ENCODE measurements at regions not wholly inside any gene's neighbourhood (a gene's known extent, or its start where the extent isn't known, plus 50 kb on each side); places are given as distances from the start of the nearest gene placed in this dataset.

DNA sequence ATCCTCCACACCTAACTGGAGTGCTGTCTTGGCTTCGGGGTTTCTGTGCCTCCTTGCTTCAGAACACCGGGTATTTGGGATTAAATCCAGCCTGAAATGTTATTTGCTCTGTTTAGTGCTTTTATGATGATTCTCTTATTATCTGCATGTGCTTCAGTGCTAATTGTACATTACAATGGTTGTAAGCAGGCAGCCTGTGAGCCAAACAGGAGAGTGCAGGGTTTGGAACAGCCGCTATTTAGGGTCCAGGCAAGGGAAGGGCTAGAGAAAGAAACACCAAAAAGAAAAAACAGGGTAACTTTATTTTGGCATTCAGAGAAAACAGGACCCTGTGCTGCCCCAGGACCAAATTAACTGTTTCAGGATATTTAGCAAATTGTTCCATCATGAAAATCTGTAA lies 72.7 kb downstream of the RCN1 start:
- no peak for TF ChIP-seq EZH2phosphoT487 (IDR thresholded peaks at IDR 0.05; ENCODE audit: borderline replicate concordance)
- Histone ChIP-seq H2AFZ (ENCODE audit: low read length) (no peak overlapping the region), H3K9me3 (ENCODE audit: insufficient read depth, low read depth, low read length) (no peaks in the 10 kb centered on the region), H3K79me2 (ENCODE audit: insufficient read depth, low read length) (no peaks in the 10 kb centered on the region), H3K9ac (ENCODE audit: low read depth, low read length, poor library complexity, severe bottlenecking) (no peak overlapping the region), H3K36me3 (ENCODE audit: insufficient read depth, low read length) (no peaks in the 10 kb centered on the region), H3K4me2 (ENCODE audit: low read depth, low read length, poor library complexity, severe bottlenecking) (no peak overlapping the region), H3F3A (ENCODE audit: low read depth) (no peaks in the 10 kb centered on the region), H3K27me3 (ENCODE audit: insufficient read depth, low read length, poor library complexity, severe bottlenecking) (no peaks in the 10 kb centered on the region), H3K9me2 (replicated peaks; ENCODE audit: low read depth, low read length) (no peaks in the 10 kb centered on the region), H3K4me1 (ENCODE audit: insufficient read depth, low read length, poor library complexity, severe bottlenecking) (no peaks in the 10 kb centered on the region), H4K20me1 (ENCODE audit: insufficient read depth, low read length, poor library complexity, severe bottlenecking) (no peaks in the 10 kb centered on the region), H3K4me3 (ENCODE audit: low read length, poor library complexity, severe bottlenecking) (no peak overlapping the region)

DNA sequence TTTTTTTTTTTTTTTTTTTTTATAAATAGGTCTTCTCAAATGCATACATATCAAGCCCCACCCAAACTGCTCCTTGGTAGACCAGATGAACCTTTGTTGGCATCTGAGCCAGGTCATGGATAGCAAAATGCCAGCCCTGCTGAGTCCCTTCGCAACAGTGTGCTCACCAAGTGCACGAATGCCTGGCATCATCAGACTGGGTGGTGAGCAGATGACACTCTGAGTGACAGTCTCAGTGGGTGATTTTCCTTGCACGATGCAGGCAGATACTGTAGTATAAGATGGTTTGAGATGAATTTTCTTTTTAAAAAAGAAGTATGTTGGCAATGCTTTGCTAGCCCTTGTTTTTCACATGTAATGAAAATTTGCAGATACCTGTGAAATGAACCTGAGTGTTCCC lies 74.0 kb downstream of the RCN1 start:
- Histone ChIP-seq H3K79me2 (ENCODE audit: insufficient read depth, low read length) (no peaks in the 10 kb centered on the region), H3K9ac (ENCODE audit: low read depth, low read length, poor library complexity, severe bottlenecking) (no peak overlapping the region), H2AFZ (ENCODE audit: low read length) (no peak overlapping the region), H3K9me3 (ENCODE audit: insufficient read depth, low read depth, low read length) (no peaks in the 10 kb centered on the region), H3F3A (ENCODE audit: low read depth) (no peaks in the 10 kb centered on the region), H3K36me3 (ENCODE audit: insufficient read depth, low read length) (no peaks in the 10 kb centered on the region), H3K4me3 (ENCODE audit: low read length, poor library complexity, severe bottlenecking) (no peak overlapping the region), H3K4me2 (ENCODE audit: low read depth, low read length, poor library complexity, severe bottlenecking) (no peak overlapping the region), H3K9me2 (replicated peaks; ENCODE audit: low read depth, low read length) (no peaks in the 10 kb centered on the region), H3K27me3 (ENCODE audit: insufficient read depth, low read length, poor library complexity, severe bottlenecking) (no peaks in the 10 kb centered on the region), H4K20me1 (ENCODE audit: insufficient read depth, low read length, poor library complexity, severe bottlenecking) (no peaks in the 10 kb centered on the region), H3K4me1 (ENCODE audit: insufficient read depth, low read length, poor library complexity, severe bottlenecking) (no peaks in the 10 kb centered on the region)
- TF ChIP-seq, protein P1, sequence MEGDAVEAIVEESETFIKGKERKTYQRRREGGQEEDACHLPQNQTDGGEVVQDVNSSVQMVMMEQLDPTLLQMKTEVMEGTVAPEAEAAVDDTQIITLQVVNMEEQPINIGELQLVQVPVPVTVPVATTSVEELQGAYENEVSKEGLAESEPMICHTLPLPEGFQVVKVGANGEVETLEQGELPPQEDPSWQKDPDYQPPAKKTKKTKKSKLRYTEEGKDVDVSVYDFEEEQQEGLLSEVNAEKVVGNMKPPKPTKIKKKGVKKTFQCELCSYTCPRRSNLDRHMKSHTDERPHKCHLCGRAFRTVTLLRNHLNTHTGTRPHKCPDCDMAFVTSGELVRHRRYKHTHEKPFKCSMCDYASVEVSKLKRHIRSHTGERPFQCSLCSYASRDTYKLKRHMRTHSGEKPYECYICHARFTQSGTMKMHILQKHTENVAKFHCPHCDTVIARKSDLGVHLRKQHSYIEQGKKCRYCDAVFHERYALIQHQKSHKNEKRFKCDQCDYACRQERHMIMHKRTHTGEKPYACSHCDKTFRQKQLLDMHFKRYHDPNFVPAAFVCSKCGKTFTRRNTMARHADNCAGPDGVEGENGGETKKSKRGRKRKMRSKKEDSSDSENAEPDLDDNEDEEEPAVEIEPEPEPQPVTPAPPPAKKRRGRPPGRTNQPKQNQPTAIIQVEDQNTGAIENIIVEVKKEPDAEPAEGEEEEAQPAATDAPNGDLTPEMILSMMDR (conservative IDR thresholded peaks at IDR 0.05; ENCODE audit: low read length) = no peak
- no peak for TF ChIP-seq EZH2phosphoT487 (IDR thresholded peaks at IDR 0.05; ENCODE audit: borderline replicate concordance)

DNA sequence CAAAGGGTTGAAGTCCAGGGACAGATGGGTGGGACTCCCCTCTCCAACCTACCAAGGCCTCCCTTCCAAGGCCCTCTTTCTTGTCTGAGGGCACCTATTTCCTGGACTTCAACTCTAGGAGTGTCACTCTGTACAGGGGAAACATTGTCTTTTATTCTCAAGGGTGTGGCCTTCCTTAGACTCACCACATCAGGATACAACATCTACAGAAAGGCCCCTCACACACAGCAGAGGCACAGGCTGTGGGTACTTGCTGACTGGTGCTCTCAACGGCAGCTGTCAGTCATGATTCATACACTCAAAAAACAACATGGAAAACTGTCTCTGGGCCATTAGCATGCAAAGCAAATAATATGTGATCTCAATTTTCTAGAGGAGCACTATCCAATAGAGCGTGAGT lies 78.0 kb downstream of the RCN1 start:
- no peaks in the 10 kb centered on the region for H3K9me3 ChIP-seq (ENCODE audit: insufficient read depth, low read depth, low read length)
- TF ChIP-seq EZH2phosphoT487 (IDR thresholded peaks at IDR 0.05; ENCODE audit: borderline replicate concordance) = no peak
- TF ChIP-seq, protein P1 (conservative IDR thresholded peaks at IDR 0.05; ENCODE audit: low read length) = no peak

DNA sequence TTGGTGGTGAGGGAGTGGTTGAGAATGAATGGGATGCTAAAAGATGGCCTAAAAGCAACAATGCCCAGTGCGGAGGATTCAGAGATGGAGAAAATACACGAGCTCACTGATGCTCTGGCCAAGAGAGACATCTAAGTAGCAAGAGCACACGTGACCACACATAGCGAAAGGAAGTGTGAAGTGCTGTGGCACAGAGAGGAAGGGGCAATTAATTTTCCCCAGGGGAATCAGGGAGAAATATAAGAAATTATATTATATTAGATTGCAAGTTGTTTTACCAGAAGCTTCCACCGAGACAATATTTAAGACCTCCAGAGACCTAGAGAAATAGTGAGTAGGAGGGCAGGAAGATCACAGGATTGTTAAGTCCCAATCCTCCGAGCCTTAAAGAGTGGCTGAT lies 80.6 kb downstream of the RCN1 start:
- no peaks in the 10 kb centered on the region for H3K9me2 ChIP-seq (replicated peaks; ENCODE audit: low read depth, low read length)
- H3K9ac ChIP-seq (ENCODE audit: low read depth, low read length, poor library complexity, severe bottlenecking) = no peak overlapping the region
- H3K36me3 ChIP-seq (ENCODE audit: insufficient read depth, low read length) = no peaks in the 10 kb centered on the region
- H3K4me3 ChIP-seq (ENCODE audit: low read length, poor library complexity, severe bottlenecking) = no peak overlapping the region
- no peaks in the 10 kb centered on the region for H3K4me1 ChIP-seq (ENCODE audit: insufficient read depth, low read length, poor library complexity, severe bottlenecking)
- H3K27me3 ChIP-seq (ENCODE audit: insufficient read depth, low read length, poor library complexity, severe bottlenecking) = no peaks in the 10 kb centered on the region
- no peak overlapping the region for H3K4me2 ChIP-seq (ENCODE audit: low read depth, low read length, poor library complexity, severe bottlenecking)
- no peaks in the 10 kb centered on the region for H3F3A ChIP-seq (ENCODE audit: low read depth)
- TF ChIP-seq EZH2phosphoT487 (IDR thresholded peaks at IDR 0.05; ENCODE audit: borderline replicate concordance) = no peak
- TF ChIP-seq, protein P1 (conservative IDR thresholded peaks at IDR 0.05; ENCODE audit: low read length) = no peak
- H2AFZ ChIP-seq (ENCODE audit: low read length) = no peak overlapping the region
- no peaks in the 10 kb centered on the region for H3K9me3 ChIP-seq (ENCODE audit: insufficient read depth, low read depth, low read length)
- H4K20me1 ChIP-seq (ENCODE audit: insufficient read depth, low read length, poor library complexity, severe bottlenecking) = no peaks in the 10 kb centered on the region
- H3K79me2 ChIP-seq (ENCODE audit: insufficient read depth, low read length) = no peaks in the 10 kb centered on the region

More for the DNA sequence above, 78.0 kb downstream of the RCN1 start:
- Histone ChIP-seq H3F3A (ENCODE audit: low read depth) (no peaks in the 10 kb centered on the region), H3K79me2 (ENCODE audit: insufficient read depth, low read length) (no peaks in the 10 kb centered on the region), H3K4me1 (ENCODE audit: insufficient read depth, low read length, poor library complexity, severe bottlenecking) (no peaks in the 10 kb centered on the region), H3K9me2 (replicated peaks; ENCODE audit: low read depth, low read length) (no peaks in the 10 kb centered on the region), H4K20me1 (ENCODE audit: insufficient read depth, low read length, poor library complexity, severe bottlenecking) (no peaks in the 10 kb centered on the region), H3K9ac (ENCODE audit: low read depth, low read length, poor library complexity, severe bottlenecking) (no peak overlapping the region), H3K4me3 (ENCODE audit: low read length, poor library complexity, severe bottlenecking) (no peak overlapping the region), H2AFZ (ENCODE audit: low read length) (no peak overlapping the region), H3K4me2 (ENCODE audit: low read depth, low read length, poor library complexity, severe bottlenecking) (no peak overlapping the region), H3K27me3 (ENCODE audit: insufficient read depth, low read length, poor library complexity, severe bottlenecking) (no peaks in the 10 kb centered on the region), H3K36me3 (ENCODE audit: insufficient read depth, low read length) (no peaks in the 10 kb centered on the region)
